ENCODE measurements at regions not wholly inside any gene's neighbourhood (a gene's known extent, or its start where the extent isn't known, plus 50 kb on each side); places are given as distances from the start of the nearest gene placed in this dataset.
A peak's percentile ranks its signal among the peaks of the same experiment; 100 is the strongest.

- ChIA-PET SMC1A (ENCODE audit: uncharacterized antibody, unreplicated experiment) (interaction anchor here (0.8 kb wide), 2 partner anchors 68 to 92 kb away, joined by 3 to 4 read pairs; no protein-coding TSS in a partner anchor), RAD21 (ENCODE audit: unreplicated experiment) (no interaction called here), CTCF (interaction anchor here (1.0 kb wide), 1 partner anchor 275 kb away, joined by 3 read pairs; no protein-coding TSS in a partner anchor), POLR2A (no interaction called here)
- Histone ChIP-seq H4K20me1 (ENCODE audit: control insufficient read depth, insufficient read depth) (no peaks in the 10 kb centered on the region), H3K36me3 (ENCODE audit: control insufficient read depth in 2 of 2, insufficient read depth in 2 of 2, low read length in 1 of 2) (no peaks in the 10 kb centered on the region), H3K79me2 (ENCODE audit: control insufficient read depth, insufficient read depth, low read length) (no peaks in the 10 kb centered on the region), H2AFZ (ENCODE audit: control insufficient read depth, low read depth, low read length) (no peak overlapping the region), H3K27ac (ENCODE audit: control insufficient read depth, insufficient read depth) (no peak overlapping the region), H3K4me3 (no peak overlapping the region), H3K4me1 (ENCODE audit: control insufficient read depth, insufficient read depth, low read length) (no peaks in the 10 kb centered on the region), H3K9me3 (replicated peaks; ENCODE audit: control insufficient read depth, insufficient read depth, low read length) (no peaks in the 10 kb centered on the region), H3K9ac (ENCODE audit: control insufficient read depth, insufficient read depth, low read length) (no peak overlapping the region), H3K4me2 (ENCODE audit: control insufficient read depth, insufficient read depth) (no peak overlapping the region), H3K27me3 (replicated peaks in 1 of 2; ENCODE audit: control insufficient read depth in 2 of 2, insufficient read depth in 2 of 2, low read length in 1 of 2) (no peaks in the 10 kb centered on the region)
- peak; percentile 73 for FAIRE-seq
- no peak for ATAC-seq
- WGBS (ENCODE audit: insufficient coverage, insufficient replicate concordance, low lambda C conversion rate, missing lambda C conversion rate), result 32% methylated on average over 4 of the region's 4 CpGs
- intact Hi-C loops (cut with micrococcal nuclease; ENCODE audit: unreplicated experiment), result no loop called here
- no peak for DNase-seq (ENCODE audit: low read depth, low spot score)
- TF ChIP-seq HDAC2 (IDR thresholded peaks at IDR 0.05) (no peak), ZSCAN29 (IDR thresholded peaks at IDR 0.05) (no peak), CEBPB (IDR thresholded peaks at IDR 0.05; ENCODE audit: borderline replicate concordance in 1 of 2, low read depth in 2 of 2, low read length in 2 of 2) (no peak), ZNF274 (IDR thresholded peaks at IDR 0.05; ENCODE audit: insufficient read depth, insufficient read length) (no peak), IRF4 (IDR thresholded peaks at IDR 0.05; ENCODE audit: low read depth, low read length) (no peak), ZNF592 (IDR thresholded peaks at IDR 0.05) (no peak), RUNX3 (IDR thresholded peaks at IDR 0.05; ENCODE audit: low read length) (no peak), TARDBP (IDR thresholded peaks at IDR 0.05; ENCODE audit: borderline replicate concordance) (no peak), MTA2 (IDR thresholded peaks at IDR 0.05; ENCODE audit: low read depth) (no peak), RAD51 (IDR thresholded peaks at IDR 0.05) (no peak), ETV6 (conservative IDR thresholded peaks at IDR 0.05 in 1 of 2, IDR thresholded peaks at IDR 0.05 in 1 of 2; ENCODE audit: borderline replicate concordance in 1 of 2, low read depth in 1 of 2) (no peak), STAT1 (conservative IDR thresholded peaks at IDR 0.05) (no peak), EP300 (IDR thresholded peaks at IDR 0.05; ENCODE audit: borderline replicate concordance in 1 of 2, control insufficient read depth in 1 of 2, low read depth in 2 of 2, low read length in 2 of 2) (no peak), MXI1 (IDR thresholded peaks at IDR 0.05; ENCODE audit: low read depth, low read length) (no peak)
- TF ChIP-seq, protein P1, sequence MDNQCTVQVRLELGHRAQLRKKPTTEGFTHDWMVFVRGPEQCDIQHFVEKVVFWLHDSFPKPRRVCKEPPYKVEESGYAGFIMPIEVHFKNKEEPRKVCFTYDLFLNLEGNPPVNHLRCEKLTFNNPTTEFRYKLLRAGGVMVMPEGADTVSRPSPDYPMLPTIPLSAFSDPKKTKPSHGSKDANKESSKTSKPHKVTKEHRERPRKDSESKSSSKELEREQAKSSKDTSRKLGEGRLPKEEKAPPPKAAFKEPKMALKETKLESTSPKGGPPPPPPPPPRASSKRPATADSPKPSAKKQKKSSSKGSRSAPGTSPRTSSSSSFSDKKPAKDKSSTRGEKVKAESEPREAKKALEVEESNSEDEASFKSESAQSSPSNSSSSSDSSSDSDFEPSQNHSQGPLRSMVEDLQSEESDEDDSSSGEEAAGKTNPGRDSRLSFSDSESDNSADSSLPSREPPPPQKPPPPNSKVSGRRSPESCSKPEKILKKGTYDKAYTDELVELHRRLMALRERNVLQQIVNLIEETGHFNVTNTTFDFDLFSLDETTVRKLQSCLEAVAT (IDR thresholded peaks at IDR 0.05), result no peak
- BruUV-seq (replicated peaks), result no TSS peak
- in situ Hi-C loops (cut with MboI), result no loop called here
These were observed 644.9 kb downstream of the TECRL start for GRCh38 chr4:63764400-63764799.

All from GM12878 (cell line).